Activated T-cell treated with anti-CD3 and anti-CD28 coated beads for 1 hour (primary cell): ENCODE measurements at regions not wholly inside any gene's neighbourhood (a gene's known extent, or its start where the extent isn't known, plus 50 kb on each side); places are given as distances from the start of the nearest gene placed in this dataset.

Experiments used
- DNase-seq: peaks from one replicate; pipeline ENCODE4 v3.0.0-alpha.2; 2020; ENCODE audit warnings: low read depth

- DNase-seq: no peak
Measured at GRCh38 chr5:167594750-167595149, 696.7 kb upstream of the WWC1 start.

GRCh38 chr5:167595196-167595595, 696.2 kb upstream of the WWC1 start:
- no peak for DNase-seq

- DNase-seq: no peak
Measured at GRCh38 chr5:167598166-167598565, 693.3 kb upstream of the WWC1 start.

GRCh38 chr5:167602067-167602466, 689.4 kb upstream of the WWC1 start:
- DNase-seq: no peak

- no peak for DNase-seq
Measured at GRCh38 chr5:167603135-167603534, 688.3 kb upstream of the WWC1 start.

GRCh38 chr5:167608390-167609272, 682.8 kb upstream of the WWC1 start:
- no peak for DNase-seq

- no peak for DNase-seq
Measured at GRCh38 chr5:167614294-167615021, 677.0 kb upstream of the WWC1 start.

- no peak for DNase-seq
Measured at GRCh38 chr5:167616043-167616890, 675.2 kb upstream of the WWC1 start.

GRCh38 chr5:167623354-167623753, 668.1 kb upstream of the WWC1 start:
- DNase-seq: no peak

GRCh38 chr5:167624053-167624452, 667.4 kb upstream of the WWC1 start:
- DNase-seq: no peak

- DNase-seq: no peak
Measured at GRCh38 chr5:167626341-167627123, 664.9 kb upstream of the WWC1 start.

- no peak for DNase-seq
Measured at GRCh38 chr5:167629634-167630033, 661.8 kb upstream of the WWC1 start.

- no peak for DNase-seq
Measured at GRCh38 chr5:167631191-167631590, 660.3 kb upstream of the WWC1 start.

GRCh38 chr5:167633114-167633513, 658.3 kb upstream of the WWC1 start:
- DNase-seq: no peak

GRCh38 chr5:167633931-167634341, 657.5 kb upstream of the WWC1 start:
- DNase-seq: no peak

GRCh38 chr5:167634432-167634831, 657.0 kb upstream of the WWC1 start:
- no peak for DNase-seq

- no peak for DNase-seq
Measured at GRCh38 chr5:167638816-167639215, 652.6 kb upstream of the WWC1 start.

- DNase-seq: no peak
Measured at GRCh38 chr5:167639273-167639672, 652.2 kb upstream of the WWC1 start.

GRCh38 chr5:167639766-167640165, 651.7 kb upstream of the WWC1 start:
- no peak for DNase-seq

- DNase-seq: no peak
Measured at GRCh38 chr5:167642181-167642580, 649.3 kb upstream of the WWC1 start.

GRCh38 chr5:167642779-167643517, 648.5 kb upstream of the WWC1 start:
- no peak for DNase-seq
